Pons (tissue), 1 donor: ENCODE measurements at regions not wholly inside any gene's neighbourhood (a gene's known extent, or its start where the extent isn't known, plus 50 kb on each side); places are given as distances from the start of the nearest gene placed in this dataset.

Source experiments
- DNase-seq: peaks from one replicate; pipeline ENCODE4 v3.0.0-alpha.2; 2016; ENCODE audit warnings: low spot score

DNA sequence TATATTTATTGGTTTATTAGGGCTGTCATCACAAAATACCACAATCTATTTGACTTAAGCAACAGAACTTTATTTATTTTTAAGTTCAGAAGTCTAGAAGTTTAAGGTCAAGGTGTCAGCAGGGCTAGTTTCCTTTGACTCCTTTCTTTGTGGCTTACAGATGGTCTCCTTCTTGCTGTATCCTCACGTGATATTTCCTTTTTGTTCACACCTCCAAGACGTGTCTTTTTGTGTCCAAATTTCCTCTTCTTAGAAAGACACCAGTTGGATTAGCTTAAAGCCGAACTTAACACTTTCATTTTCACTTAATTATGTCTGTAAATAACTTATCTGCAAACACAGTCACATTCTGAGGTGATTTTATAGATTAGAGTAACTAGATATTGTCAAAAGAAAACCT lies 631.4 kb upstream of the POT1 start:
- DNase-seq, result peak; percentile 20

DNA sequence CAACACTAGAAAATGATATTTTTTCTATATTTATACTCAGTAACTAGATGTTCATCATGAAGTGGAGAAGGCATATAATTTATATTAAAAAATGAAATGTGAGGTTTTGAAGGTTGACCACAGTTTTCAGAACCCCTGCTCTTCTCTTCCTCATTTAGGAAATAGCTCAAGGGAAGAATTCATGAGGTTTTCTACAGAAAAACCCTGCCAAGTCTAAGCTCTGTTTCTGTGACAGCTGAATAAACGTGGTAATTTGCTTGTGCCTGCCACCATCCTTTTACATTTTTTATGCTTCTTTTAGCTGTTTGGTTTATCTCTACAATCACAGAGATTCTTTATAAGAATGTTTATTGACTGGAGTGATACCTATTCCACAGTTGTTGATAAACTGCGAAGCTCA lies 630.3 kb upstream of the POT1 start:
- no peak for DNase-seq

DNA sequence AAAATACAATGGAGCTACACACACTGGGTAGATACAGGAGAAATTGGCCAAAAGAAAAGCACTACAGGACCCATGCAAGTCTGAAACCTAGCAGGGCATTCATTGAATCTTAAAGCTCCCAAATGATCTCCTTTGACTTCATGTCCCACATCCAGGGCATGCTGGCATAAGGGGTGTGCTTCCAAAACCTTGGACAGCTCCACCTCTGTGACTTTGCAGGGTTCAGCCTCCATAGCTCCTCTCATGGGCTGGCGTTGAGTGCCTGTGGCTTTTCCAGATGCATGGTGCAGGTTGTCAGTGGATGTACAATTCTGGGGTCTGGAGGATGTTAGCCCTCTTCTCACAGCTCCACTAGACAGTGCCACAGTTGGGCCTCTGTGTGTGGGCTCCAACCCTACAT lies 626.3 kb upstream of the POT1 start:
- no peak for DNase-seq

DNA sequence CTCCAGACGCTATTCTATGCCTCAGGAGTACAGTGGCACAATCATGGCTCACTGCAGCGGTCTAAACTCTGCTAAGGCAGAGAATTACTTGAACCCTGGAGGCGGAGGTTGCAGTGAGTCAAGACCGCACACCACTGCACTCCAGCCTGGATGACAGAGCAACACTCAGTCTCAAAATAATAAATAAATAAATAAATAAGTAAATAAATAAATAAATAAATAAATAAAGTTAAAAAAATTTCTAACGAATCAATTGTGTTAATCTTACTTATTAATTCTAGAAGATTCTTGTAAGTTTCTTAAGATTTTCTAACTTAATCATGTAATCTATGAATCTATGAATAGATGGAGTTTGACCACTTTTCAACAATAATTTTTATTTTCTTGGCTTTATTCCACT lies 621.4 kb upstream of the POT1 start:
- no peak for DNase-seq

DNA sequence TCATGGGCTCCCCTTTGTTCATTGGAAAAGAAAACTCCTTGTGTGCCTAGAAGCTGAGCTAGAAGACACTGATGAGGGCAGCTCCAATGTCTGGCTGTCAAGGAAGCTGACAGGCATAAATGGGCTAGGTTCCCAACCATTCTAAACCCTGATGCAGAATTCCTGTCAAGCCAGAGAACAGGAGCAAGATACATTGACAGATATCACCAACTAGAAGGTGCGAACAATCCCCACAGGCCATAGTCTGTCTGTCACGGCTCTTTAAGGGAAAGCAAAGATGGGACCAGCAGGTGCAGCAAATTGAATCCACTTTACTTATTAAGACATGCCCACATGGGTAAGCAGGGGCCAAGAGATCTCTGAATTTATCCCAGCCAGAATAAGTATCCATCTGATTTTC lies 617.9 kb upstream of the POT1 start:
- DNase-seq, result no peak

DNA sequence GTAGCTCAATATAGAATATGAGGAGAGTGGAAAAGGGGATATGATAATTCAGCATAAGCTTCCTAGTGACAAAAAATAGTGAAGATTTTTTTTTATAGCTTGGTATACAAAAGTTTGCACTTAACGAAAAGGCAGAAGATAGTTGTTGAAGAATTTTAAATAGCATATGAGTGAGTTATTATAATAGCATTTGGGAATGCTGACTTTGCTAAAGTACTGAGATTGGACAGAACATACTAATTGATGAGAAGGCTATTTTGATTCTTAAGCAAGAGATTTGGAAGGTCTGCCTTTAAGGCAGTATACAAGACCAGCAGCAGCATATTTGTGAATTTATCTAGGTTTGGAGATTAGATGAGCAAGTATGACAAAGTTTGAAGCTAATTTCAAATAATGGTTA lies 600.9 kb upstream of the POT1 start:
- no peak for DNase-seq

DNA sequence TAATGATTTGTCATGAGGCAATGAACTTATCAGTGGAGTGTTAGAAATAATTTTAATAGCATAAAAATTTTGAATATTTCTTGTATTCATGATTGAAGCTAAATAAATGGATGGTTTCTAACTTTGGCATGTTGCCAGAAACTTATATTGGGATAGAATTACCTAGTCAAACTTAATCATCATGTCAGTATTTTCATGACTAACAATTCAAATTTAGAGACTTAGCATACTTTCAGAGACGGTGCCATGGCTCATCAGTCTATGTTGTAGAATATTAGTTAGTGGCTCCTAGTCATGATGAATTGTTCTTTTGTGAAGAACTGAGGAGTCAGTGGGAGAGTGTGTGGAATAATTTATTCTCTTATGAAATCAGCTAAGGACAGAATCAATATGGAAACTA lies 599.6 kb upstream of the POT1 start:
- DNase-seq, result peak; percentile 2

DNA sequence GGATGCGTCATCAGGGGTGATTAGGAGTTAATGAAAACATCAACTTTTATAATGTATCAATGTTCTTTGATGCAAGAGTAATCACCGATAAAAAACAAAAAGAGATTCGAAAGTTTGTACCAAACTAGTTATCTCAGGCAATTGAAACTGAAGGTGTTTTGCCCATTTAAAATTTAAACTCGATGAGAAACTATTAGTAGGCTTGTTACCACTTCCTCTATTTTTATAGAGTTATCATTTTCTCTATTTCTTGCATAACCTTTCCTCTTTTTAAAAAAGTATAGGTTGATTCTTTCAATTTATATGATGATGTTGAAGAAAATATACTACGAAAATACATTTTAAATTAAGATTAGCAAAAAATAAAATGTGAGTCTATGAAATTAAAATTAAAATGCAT lies 597.3 kb upstream of the POT1 start:
- DNase-seq, result no peak

DNA sequence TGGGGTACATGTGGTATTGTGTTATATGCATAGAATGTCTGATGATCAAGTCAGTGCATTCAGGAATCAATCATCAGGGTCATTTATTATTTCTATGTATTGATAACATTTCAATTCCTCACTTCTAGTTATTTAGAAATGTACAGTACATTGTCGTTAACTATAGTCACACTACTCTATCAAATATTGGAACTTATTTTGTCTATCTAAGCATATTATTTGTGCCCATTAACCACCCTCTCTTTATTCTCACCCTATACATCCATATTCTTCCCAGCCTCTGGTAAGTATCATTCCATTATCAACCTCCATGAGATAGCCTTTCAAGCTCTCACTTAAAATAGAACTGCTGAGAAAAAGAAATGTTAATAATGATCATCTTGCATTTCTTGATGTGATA lies 596.5 kb upstream of the POT1 start:
- DNase-seq, result no peak

DNA sequence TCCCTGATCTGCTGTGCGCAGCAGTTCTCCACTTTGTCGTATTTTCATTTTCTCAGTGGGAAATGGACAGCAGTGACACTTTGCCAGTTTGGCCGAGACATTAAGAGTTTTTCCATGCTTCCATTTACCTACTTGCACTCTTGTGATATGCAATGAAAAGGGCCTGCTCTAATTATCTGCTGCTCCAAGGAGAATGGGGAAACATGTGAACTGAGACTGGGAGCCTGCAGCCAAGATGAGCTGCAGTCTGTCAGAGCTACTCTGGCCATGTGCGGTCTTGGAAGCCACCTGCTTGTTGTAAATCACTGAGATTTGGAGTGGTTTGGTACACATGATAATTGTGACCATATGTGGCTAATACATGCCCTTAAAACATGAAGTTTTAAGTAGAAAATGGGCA lies 586.6 kb upstream of the POT1 start:
- DNase-seq, result no peak

DNA sequence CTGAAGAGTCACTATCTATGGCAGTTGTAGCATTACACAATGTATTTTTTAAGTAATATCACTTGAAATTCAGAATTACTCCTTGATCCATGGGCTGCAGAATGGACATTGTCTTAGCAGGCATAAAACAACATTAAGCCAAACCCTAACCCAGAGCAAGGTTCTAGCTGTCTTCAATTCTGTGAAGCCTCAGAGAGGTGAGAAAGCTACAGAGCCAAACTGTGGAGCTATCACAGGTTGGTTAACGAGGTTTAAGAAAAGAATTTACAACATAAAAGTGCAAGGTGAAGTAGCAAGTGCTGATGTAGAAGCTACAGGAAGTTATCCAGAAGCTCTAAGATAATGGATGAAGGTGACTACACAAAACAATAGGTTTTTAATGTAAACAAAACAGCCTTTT lies 582.7 kb upstream of the POT1 start:
- DNase-seq, result no peak

DNA sequence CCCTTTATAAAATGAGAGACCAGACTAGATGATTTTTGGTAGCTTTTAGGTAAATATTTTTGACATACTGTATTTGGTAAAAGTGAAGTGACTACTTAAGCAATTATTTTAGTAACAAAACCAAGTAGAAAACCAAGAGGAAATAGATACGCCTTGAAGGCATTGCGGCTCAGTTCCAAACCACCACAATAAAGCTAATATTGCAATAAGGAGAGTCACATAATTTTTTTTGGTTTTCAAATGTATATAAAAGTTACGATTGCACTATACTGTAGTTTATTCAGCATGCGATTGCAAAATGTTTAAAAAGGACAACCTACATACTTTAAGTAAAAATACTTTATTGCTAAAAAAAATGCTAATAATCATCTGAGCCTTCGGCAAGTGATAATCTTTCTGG lies 581.7 kb upstream of the POT1 start:
- no peak for DNase-seq

DNA sequence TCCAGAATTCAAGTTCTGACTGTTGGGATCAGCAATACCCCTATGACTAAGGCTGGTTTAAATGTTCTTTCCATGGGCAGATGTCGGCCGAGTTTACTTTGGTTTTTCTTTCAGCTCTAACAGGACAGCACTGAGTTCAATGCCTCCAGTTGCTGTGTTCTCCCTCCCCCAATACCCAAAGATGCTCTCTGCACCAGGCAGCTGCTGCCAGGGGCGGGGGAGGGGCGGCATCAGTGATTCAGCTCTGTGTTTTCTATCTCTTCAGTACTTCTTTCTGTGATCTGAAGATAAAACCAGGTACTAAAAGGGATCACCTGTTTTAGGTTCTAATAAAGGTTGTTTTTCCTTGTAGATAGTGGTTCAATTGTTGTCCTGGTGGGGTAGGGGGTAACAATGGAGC lies 576.7 kb upstream of the POT1 start:
- DNase-seq, result no peak

DNA sequence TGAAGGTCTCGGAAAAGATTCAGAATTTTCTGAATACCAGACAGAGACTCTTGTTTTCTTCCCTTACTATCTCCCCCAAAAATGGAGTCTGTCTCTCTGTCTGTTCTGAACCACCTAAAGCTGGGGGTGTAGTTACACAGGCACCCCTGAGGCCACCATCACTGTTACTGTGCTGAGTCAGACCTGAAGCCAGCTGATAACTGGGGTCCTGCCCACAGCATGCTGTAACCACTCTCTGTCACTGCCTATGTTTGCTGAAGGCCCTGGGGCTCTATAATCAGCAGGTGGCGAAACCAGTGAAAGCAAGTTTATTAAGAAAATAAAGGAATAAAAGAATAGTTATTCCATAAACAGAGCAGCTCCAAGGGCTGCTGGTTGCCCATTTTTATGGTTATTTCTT lies 575.2 kb upstream of the POT1 start:
- DNase-seq, result no peak

DNA sequence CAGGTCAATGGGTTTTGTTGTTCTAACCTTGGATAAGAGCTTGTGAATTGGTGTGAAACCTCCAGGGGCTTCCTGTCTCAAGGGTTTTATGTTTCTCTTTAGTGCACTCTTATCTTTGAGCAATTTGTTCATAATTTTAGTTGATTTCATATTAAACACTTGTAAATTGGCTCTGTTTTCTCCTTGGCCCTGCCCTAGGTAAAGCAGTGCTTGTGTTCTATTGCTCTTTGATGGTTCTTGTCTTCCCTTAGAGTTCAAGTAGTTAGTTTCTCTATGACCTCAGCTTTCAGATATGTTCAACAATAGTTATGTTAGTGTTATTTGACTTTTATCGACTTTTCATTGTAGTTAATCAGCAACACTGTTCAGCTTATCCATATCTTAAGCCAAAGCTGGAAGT lies 566.4 kb upstream of the POT1 start:
- no peak for DNase-seq

DNA sequence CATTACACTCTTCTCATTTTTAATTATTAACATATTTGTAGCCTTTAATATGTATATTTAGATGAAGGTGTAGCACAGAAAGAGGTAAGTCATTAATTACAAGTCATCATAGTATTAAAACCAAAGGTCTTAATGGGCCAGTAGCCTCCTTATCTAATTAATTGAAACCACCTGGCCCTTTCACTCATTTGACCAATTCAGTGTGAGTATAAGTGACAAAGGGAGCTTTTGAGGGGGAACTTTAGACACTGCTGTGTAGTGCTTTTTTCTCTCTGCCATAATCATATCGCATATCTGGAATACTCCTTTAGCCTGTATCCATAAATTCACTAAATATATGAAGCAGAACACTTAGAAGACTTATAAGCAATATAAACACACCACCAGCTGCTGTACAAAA lies 562.9 kb upstream of the POT1 start:
- no peak for DNase-seq

DNA sequence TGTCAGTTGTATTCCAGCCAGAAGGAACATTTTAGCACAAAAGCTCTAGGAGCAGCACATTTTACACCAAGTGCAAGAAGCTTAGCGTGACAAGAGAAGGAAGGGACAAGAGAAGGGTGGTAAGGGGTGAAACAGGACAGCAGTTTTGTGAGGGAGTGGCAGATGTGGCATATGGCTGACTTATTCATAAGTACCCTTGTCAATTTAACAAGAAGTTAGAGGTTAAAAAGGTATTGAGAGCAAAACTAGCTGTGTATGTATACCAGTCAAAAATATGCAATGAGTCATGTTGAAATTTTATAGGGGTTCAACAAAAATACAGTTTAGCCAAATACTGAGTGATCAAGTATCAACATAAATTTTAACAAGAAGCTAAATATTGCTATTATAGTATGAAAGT lies 561.5 kb upstream of the POT1 start:
- no peak for DNase-seq

DNA sequence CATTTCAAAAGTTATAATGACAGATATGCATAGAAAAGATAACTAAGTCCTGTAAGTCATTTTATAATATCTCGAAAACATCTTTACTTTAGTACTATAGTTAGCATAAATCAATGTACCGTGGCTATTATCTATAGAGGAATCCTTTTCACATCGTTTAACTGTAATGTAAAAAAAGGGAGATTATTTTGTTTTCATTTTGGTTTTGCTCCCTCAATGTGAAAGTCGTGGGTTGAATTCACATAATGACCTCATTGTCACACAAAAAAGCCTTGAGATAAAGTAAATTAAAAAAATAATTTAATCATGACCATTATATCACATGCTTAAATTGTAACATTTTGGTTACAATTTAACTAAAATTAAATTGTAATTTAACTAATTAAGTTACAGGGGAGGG lies 560.5 kb upstream of the POT1 start:
- no peak for DNase-seq

DNA sequence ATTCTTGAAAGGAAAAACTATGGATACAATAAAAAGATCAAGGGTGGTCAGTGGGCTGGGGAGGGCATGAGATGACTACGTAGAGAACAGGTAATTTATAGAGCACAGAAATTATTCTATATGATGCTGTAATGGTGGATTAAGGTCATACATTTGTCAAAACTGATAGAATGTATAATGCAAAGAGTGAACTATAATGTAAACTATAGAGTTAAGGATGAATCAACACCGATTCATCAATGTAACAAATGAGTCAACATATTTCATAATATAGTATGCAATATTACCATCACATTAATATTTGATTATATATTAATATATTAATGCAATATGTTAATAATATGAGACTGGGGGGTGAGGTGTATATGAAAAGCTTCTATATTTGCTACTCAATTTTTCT lies 555.6 kb upstream of the POT1 start:
- no peak for DNase-seq

DNA sequence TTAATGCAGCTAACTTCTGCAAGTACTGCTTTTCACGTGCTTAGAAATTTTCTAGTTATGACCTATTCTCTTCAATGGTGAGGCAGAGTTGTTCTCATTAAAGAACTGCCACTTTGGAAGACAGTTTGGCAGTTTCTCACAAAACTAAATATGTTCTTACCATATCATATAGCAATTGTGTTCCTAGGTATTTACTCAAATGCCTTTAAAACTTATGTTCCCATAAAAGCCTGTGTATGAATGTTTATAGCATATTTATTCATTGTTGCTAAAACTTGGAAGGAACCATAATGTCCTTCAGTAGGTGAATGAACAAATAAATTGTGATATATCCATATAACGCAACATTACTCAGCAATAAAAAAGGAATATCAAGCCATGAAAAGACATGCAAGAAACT lies 555.1 kb upstream of the POT1 start:
- no peak for DNase-seq

DNA sequence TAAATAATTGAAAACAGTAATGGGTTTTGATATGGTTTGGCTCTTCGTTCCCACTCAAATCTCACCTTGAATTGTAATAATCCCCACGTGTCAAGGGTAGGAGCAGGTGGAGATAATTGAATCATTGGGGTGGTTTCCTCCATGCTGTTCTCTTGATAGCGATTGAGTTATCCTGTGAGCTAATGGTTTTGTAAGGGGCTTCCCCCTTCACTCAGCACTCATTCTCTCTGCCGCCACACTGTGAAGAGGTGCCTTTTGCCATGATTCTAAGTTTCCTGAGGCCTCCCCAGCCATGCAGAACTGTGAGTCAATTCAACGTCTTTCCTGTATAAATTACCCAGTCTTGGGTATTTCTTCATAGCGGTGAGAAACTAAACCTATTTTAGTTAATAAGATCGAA lies 551.7 kb upstream of the POT1 start:
- DNase-seq, result no peak

DNA sequence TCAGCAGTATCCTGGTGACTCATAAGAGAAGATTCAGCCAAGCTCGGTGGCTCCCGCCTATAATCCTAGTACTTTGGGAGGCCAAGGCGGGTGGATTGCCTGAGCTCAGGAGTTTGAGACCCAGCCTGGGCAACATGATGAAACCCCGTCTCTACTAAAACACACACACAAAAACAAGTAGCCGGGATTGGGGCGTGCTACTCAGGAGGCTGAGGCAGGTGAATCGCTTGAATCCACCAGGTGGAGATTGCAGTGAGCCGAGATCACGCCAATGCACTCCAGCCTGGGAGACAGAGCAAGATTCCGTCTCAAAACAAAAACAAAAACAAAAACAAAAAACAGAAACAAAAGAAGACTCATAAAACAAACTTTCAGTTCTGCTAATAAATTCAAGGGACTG lies 551.1 kb upstream of the POT1 start:
- DNase-seq, result no peak

DNA sequence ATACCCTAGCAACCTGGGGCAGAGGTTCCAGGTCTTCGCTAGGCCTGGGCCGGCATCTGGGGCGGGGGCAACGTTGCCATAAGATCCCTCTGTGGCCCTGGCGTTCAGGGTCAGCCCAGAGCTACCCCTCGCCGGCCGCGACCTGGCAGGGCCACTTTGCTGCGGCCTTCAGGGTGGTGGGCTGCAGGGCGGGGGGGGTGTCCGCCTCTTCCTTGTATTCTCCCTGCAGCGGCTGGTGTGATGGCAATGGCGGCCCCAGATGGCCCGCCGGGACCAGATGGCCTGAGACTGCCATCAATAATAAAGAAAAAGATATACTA lies 539.2 kb upstream of the POT1 start:
- no peak for DNase-seq

DNA sequence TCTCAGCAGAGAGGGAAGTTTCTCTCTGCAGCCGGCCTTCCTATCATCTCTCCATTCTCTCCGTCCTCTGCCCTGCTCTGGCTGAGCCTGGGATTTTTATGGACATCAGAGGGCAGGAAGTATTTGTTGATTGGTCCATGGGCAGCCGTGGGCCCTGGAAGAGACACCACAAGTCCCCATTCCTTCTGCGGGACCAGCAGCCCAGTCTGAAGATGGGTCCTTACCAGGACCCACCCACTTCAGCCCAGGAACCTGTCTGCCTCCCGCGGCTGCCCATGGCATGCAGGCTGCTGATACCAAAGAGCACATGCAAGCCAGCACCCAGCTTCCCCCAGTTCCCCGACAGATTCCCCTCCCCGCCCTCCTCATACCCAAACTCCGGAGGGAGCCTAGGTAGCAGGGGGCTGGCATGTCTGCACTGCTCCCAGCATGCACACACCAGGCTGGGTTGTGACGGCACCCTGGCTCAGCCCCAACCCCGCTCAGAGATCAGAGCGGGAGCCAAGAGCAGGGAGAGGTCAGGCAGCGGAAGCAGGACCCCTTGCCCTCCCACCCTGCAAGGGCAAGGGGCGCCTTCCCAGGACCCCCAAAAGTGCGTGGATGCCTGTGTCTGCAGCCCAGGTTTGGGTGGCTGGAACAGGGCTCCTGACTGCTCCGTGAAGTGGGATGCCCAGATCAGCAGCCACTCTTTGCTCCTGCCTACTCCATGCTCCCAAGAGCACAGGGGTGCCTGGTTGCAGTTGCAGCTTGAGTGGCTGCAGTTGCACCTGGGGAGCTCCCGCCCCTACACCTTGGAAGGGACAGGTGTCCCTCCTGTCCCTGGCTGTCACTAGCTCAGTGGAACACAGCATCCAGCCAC lies 538.6 kb upstream of the POT1 start:
- no peak for DNase-seq

DNA sequence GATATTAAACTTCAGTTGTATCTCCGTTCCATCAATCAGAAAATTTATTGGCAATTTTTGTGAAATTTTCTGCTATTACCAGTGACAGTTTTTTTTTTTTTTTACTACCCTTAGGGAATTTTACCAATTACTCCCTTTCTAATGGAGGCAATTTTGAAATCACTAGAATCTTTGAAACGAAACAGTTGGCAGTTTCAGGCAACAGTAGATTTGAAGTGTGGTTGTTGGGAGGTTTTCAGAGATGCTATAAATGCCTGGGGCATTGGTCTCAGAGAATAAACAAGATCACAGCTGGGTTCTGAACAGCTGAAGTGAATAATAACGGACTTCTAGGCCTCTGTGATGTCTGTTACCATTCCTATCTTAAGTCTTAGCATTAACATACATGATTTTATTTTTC lies 535.9 kb upstream of the POT1 start:
- DNase-seq, result no peak
